GM12873 (cell line): ENCODE measurements at regions not wholly inside any gene's neighbourhood (a gene's known extent, or its start where the extent isn't known, plus 50 kb on each side); places are given as distances from the start of the nearest gene placed in this dataset.

ENCODE experiments used
- CTCF ChIP-seq: IDR thresholded peaks from 2 replicates; pipeline ENCODE4 v1.5.1; 2012; ENCODE audit warnings: low read depth, mild to moderate bottlenecking, moderate library complexity, low read length, control low read depth; ENCODE audit not compliant: insufficient read depth; ENCODE audit errors: missing control alignments

- no peak for TF ChIP-seq CTCF
Measured at GRCh38 chr2:237022533-237022932, 63.2 kb upstream of the COPS8 start.

GRCh38 chr2:237024255-237024654 is 61.4 kb upstream of the COPS8 start:
- no peak for TF ChIP-seq CTCF

- no peak for TF ChIP-seq CTCF
Measured at GRCh38 chr2:237025090-237025865, 60.4 kb upstream of the COPS8 start.

GRCh38 chr2:237026981-237027711 is 58.5 kb upstream of the COPS8 start:
- peak; percentile 71 for TF ChIP-seq CTCF

GRCh38 chr2:237027712-237028029 is 58.0 kb upstream of the COPS8 start:
- TF ChIP-seq CTCF, result no peak

GRCh38 chr2:237030382-237030781 is 55.3 kb upstream of the COPS8 start:
- no peak for TF ChIP-seq CTCF

GRCh38 chr2:237033536-237034060 is 52.1 kb upstream of the COPS8 start:
- TF ChIP-seq CTCF, result no peak
